22Rv1 (cell line): ENCODE measurements at regions not wholly inside any gene's neighbourhood (a gene's known extent, or its start where the extent isn't known, plus 50 kb on each side); places are given as distances from the start of the nearest gene placed in this dataset.
A peak's percentile ranks its signal among the peaks of the same experiment; 100 is the strongest.

ENCODE experiments used
- H3K27ac ChIP-seq: fragments of 450-650 bp; 2 replicates; pipeline ENCODE4 v1.5.1; 2017
- ZFX ChIP-seq: fragments of 450-650 bp; IDR thresholded peaks from 2 replicates; pipeline ENCODE4 v1.6.1; 2017; ENCODE audit warnings: antibody characterized with exemption, borderline replicate concordance
- TF ChIP-seq, protein P1 (sequence below): fragments of 450-650 bp; IDR thresholded peaks from 2 replicates; pipeline ENCODE4 v1.5.1; 2017; ENCODE audit warnings: mild to moderate bottlenecking

DNA sequence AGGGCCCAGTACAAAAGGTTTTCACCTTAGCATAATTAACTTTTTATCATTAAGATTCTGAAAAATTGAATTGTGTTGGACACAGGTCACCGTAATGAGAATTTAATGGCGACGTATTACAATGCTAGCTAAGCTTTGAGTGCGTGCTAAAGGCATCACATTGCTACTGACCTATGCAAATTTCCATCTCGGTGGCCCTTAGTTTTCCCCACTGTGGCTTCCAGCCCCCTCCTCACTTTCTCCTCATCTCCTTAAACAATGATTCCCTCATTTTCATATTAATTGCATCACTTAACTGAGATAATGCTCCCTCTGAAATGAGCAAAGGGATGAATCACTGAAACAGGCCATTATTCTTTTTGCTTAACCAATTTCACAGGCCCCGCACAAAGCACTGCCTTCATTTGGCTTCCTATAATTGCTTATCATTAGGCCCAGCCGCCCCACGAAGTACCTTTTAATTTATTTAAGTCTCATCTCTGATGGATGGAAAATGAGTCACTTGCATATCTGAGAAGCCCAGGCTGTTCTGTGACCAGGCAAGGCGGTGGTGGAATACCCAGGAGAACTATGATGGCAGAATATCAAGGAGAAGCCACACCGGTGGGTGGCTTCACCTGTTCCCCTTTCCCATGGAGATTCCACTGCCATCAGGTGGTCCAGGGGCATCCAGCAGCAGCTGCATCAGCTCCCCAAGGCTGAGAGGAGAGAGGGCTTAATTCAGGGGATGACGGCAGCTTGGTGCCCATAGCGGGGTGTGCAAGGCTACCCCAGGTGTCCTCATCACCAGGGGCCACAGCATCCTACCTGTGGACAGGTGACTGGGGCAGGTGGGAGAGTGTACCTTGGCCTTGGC, 223.8 kb upstream of the BOD1L1 start:
- H3K27ac ChIP-seq, result no peak overlapping the region
- TF ChIP-seq, protein P1, sequence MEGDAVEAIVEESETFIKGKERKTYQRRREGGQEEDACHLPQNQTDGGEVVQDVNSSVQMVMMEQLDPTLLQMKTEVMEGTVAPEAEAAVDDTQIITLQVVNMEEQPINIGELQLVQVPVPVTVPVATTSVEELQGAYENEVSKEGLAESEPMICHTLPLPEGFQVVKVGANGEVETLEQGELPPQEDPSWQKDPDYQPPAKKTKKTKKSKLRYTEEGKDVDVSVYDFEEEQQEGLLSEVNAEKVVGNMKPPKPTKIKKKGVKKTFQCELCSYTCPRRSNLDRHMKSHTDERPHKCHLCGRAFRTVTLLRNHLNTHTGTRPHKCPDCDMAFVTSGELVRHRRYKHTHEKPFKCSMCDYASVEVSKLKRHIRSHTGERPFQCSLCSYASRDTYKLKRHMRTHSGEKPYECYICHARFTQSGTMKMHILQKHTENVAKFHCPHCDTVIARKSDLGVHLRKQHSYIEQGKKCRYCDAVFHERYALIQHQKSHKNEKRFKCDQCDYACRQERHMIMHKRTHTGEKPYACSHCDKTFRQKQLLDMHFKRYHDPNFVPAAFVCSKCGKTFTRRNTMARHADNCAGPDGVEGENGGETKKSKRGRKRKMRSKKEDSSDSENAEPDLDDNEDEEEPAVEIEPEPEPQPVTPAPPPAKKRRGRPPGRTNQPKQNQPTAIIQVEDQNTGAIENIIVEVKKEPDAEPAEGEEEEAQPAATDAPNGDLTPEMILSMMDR, result no peak
- no peak for TF ChIP-seq ZFX

DNA sequence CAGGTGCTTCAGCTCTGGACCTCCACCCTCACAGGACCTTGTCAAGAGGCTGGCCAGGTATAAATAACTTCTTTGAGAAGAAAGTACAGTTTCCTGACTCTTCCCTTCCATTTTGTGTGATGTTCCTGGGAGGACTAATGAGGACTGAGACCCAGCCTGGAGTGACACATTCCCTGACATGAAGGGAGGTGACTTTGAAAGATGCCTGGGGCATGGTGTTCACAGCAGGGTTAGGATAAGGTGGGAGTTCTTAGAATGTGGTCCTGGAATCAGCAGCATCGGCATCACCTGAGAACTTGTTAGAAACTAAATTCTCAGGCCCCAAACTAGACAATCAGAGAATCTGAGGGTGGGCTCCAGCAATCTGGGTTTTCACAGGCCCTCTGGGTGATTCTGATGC, 224.9 kb upstream of the BOD1L1 start:
- no peak overlapping the region for H3K27ac ChIP-seq
- no peak for TF ChIP-seq ZFX
- TF ChIP-seq, protein P1, result no peak

DNA sequence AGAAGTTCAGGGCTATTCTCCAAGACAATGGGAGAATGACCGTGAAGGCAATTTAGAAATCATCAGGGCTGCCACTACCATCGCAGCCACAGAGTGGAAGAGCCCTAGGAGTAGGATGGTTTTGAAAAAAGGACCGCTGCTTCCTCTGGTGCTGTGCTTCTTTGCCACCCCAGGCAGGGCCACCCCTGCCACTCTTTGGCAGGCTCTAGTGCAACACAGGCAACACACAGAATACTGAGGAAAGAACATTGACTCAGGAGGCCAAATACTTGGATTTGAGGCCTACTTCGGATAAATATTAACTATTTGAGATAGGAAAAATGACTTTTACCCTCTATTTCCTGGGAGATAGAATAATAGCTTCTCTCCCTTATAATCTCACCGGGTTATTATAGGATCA, 228.9 kb upstream of the BOD1L1 start:
- TF ChIP-seq ZFX, result no peak
- TF ChIP-seq, protein P1, result no peak
- no peak overlapping the region for H3K27ac ChIP-seq

DNA sequence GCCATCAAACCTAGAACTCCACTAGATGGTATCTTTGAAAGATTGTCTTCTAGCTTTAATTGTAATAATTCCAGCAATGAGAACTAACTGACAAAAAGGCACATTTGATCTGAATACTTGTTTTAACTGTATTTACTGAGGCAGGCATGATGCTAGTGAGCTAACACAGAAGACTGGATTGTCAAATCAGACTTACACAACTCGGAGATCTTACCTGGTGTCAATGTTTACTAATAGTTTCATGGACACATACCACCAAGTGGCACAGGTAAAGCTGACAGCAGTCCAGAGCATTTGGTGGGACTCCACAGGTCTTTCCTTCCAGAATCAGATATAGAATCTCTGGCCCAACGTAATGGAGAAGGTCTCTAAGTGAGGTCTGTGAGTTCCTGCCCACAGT, 229.9 kb upstream of the BOD1L1 start:
- TF ChIP-seq ZFX, result no peak
- H3K27ac ChIP-seq, result no peak overlapping the region

DNA sequence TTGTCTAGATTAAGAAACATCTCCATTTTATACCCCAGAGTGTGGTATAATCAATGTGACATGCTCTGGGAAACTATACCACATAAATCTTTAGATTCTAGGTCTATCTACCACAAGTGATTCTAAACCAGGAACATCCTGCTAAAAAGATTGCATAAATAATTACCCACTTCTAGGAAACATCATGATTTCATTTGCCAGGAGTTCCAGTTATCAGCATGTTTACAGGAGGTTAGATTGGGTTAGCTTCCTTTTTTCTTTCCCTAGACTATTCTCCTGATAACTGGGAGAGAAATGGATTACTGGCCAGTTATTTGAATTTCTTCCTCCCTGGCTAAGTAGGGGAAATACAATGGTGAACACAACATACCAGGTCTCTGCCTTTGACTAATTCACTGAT, 230.3 kb upstream of the BOD1L1 start:
- H3K27ac ChIP-seq, result no peak overlapping the region
- TF ChIP-seq, protein P1, result no peak
- no peak for TF ChIP-seq ZFX

DNA sequence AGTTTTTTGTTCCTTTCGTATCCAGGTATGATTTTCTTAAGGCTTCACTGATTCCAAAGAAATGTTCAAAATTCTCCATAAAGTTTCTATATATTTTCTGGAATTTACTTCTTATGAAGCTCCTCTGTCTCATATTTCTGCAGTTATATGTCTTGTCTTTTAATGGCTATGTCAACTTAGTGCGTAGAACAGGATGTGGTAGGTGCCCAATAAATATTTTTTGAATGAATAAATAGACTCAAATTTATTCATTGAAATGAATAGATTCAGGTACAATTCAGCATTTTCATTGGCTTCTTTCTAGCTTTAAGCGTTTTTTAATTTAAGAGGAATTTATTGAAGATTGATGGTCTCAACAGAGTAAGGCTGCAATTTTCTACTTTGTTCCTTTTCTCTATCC, 231.9 kb upstream of the BOD1L1 start:
- TF ChIP-seq, protein P1, result no peak
- no peak for TF ChIP-seq ZFX
- H3K27ac ChIP-seq, result no peak overlapping the region

DNA sequence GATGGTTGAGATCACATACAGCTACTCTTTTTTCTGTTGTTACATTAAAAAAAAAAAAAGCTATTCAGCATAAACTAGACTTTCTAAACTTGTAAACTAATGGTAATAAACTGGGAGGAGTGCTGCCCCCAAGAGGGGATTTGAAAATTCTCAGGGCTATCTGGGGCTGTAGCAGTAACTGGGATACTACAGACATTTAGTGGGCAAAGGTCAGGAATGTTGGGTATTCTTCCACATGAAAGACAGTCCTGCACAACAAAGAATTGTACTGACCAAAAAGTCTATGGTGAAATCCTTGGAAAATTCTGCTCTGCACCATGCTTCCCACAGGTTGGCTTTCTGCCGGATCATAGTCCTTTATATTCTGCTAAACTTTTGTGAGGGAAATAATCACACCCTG, 232.6 kb upstream of the BOD1L1 start:
- TF ChIP-seq, protein P1, result peak; percentile 33
- no peak for TF ChIP-seq ZFX
- no peak overlapping the region for H3K27ac ChIP-seq
